ENCODE measurements at regions not wholly inside any gene's neighbourhood (a gene's known extent, or its start where the extent isn't known, plus 50 kb on each side); places are given as distances from the start of the nearest gene placed in this dataset.

GRCh38 chr10:52586710-52587109, 185.9 kb downstream of the MBL2 start:
- TF ChIP-seq CTCF (IDR thresholded peaks at IDR 0.05 in 2 of 3, conservative IDR thresholded peaks at IDR 0.05 in 1 of 3; ENCODE audit: borderline replicate concordance in 1 of 3, insufficient read depth in 1 of 3, low read depth in 2 of 3, low read length in 2 of 3), result no peak
- TF ChIP-seq POLR2AphosphoS5 (IDR thresholded peaks at IDR 0.05; ENCODE audit: low read depth, low read length), result no peak
- no peak for TF ChIP-seq JUND (IDR thresholded peaks at IDR 0.05)
- TF ChIP-seq POLR2A (IDR thresholded peaks at IDR 0.05; ENCODE audit: borderline replicate concordance, extremely low read depth, insufficient read depth, insufficient read length), result no peak
- TF ChIP-seq ATF3 (IDR thresholded peaks at IDR 0.05), result no peak
- no peak for TF ChIP-seq SIN3A (IDR thresholded peaks at IDR 0.05; ENCODE audit: low read depth)
- no peak for TF ChIP-seq EZH2 (IDR thresholded peaks at IDR 0.05)
- no peak for TF ChIP-seq ZFX (IDR thresholded peaks at IDR 0.05)
- no peak for TF ChIP-seq CEBPB (IDR thresholded peaks at IDR 0.05; ENCODE audit: low read depth)
- no peak for TF ChIP-seq YY1 (IDR thresholded peaks at IDR 0.05; ENCODE audit: extremely low read depth, insufficient replicate concordance, low read depth, low read length)
- TF ChIP-seq ZNF274 (IDR thresholded peaks at IDR 0.05; ENCODE audit: low read depth, low read length), result no peak
- no peak for TF ChIP-seq EZH2phosphoT487 (IDR thresholded peaks at IDR 0.05; ENCODE audit: borderline replicate concordance)
- TF ChIP-seq RAD21 (IDR thresholded peaks at IDR 0.05; ENCODE audit: low read depth), result no peak

All from HCT116 (cell line).